ENCODE measurements at regions not wholly inside any gene's neighbourhood (a gene's known extent, or its start where the extent isn't known, plus 50 kb on each side); places are given as distances from the start of the nearest gene placed in this dataset.
"Not testable (repeated sequence)": the region's sequence is repeated elsewhere in the genome, so short reads cannot be mapped to it uniquely, and the experiment has no call there.

DNA sequence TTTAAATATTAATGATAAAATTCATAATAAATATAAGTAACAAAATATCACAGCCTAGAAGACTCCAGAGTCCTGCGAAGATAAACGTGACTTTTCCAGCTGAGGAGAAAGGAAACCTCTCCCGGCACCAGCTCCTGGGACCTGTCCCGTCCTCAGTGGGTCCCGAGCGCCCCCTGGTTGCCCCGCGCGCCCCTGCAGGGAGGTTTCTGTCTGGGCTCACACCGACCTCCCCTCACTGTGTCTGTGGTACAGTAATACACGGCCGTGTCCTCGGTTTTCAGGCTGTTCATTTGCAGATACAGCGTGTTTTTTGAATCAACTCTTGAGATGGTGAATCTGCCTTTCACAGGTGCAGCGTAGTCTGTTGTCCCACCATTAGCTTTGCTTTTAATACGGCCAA is 478.7 kb downstream of the TP53TG3F start:
- TF ChIP-seq, protein P1, sequence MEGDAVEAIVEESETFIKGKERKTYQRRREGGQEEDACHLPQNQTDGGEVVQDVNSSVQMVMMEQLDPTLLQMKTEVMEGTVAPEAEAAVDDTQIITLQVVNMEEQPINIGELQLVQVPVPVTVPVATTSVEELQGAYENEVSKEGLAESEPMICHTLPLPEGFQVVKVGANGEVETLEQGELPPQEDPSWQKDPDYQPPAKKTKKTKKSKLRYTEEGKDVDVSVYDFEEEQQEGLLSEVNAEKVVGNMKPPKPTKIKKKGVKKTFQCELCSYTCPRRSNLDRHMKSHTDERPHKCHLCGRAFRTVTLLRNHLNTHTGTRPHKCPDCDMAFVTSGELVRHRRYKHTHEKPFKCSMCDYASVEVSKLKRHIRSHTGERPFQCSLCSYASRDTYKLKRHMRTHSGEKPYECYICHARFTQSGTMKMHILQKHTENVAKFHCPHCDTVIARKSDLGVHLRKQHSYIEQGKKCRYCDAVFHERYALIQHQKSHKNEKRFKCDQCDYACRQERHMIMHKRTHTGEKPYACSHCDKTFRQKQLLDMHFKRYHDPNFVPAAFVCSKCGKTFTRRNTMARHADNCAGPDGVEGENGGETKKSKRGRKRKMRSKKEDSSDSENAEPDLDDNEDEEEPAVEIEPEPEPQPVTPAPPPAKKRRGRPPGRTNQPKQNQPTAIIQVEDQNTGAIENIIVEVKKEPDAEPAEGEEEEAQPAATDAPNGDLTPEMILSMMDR (IDR thresholded peaks at IDR 0.05), result not testable (repeated sequence)
- TF ChIP-seq POLR2A (IDR thresholded peaks at IDR 0.05), result not testable (repeated sequence)

Measured in gastroesophageal sphincter (tissue), 3 donors.